HG03378 (cell line): ENCODE measurements at regions not wholly inside any gene's neighbourhood (a gene's known extent, or its start where the extent isn't known, plus 50 kb on each side); places are given as distances from the start of the nearest gene placed in this dataset.
"Not testable (repeated sequence)": the region's sequence is repeated elsewhere in the genome, so short reads cannot be mapped to it uniquely, and the experiment has no call there.

Experiments
- ATAC-seq: cut with Tn5 transposase; IDR thresholded peaks from one replicate; pipeline ENCODE4 v1.9.1; 2021; ENCODE audit warnings: mild to moderate bottlenecking, moderate library complexity; ENCODE audit not compliant: unreplicated experiment

DNA sequence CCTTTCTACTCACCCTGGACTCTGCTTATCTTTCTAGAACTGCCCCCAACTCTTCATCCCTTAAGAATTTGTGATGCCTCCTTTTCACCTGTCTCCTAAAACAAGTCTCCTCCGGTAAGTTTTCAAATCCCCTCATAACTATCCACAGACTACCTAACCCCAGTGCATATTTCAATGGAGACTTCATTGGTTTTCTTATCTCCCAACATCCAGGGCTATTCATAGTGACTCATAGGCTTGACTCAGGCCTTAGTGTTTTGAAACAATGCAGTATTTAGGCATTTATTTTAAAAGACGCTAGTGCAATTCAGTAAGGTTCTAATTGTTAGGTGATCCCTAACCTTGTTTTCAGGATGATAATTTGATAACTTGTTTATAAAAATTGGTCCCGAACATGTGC lies 399.2 kb downstream of the CPS1 start:
- ATAC-seq: no peak

DNA sequence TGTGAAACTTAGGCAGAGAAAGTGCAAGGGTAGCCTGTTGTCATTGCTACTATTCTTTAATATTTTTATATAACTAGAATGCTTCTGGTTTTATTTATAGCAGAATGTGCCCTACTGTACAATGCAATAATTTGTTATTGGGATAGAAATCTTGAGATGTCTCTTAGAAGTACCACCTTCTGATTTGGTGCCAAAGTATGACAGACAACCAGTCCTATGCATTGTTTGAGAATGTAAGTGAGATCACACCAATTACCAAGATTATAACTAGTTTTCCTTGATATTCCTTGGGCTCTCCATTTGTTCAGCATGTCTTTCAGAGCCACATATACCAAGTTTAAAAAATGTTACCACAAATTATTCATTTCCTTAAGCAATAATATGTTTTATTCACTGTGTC lies 399.7 kb downstream of the CPS1 start:
- ATAC-seq: no peak

DNA sequence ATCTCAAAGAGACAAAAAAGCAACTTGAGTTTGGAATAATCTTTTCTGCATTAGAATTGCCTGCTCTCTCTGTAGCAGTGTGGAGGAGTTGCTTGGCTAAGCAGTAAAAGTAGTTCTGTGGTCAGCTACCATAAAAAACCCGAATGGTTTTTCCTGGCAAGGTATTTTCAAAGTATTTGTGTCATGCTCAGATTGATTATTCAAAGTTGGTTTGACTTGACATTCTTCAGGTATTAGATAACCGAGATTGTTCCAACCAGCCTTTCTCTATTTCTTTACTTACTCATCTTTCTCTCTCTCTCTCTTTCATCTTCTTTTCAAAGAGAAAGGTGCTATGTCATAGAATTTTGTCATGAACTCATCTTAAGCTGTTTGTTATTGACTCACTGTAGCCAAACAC lies 404.9 kb downstream of the CPS1 start:
- ATAC-seq: no peak

DNA sequence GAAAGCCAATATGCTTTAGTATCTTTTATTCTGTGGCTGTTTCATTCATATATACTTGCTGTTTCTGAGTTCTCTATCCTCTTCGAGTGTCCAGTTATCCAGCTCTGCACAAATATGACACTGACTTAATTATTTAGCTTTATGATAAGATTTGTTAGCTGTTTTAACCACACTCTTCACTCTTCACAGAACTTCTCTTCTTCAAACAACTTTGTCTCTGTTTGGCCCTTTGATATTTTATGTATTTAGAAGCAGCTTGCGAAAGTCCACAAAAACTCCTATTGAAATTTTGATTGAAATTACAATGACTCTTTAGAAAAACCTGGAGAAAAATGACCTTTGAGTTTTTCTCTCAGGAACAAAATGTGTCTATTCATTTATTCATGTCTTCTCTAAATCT lies 407.0 kb downstream of the CPS1 start:
- ATAC-seq: no peak

DNA sequence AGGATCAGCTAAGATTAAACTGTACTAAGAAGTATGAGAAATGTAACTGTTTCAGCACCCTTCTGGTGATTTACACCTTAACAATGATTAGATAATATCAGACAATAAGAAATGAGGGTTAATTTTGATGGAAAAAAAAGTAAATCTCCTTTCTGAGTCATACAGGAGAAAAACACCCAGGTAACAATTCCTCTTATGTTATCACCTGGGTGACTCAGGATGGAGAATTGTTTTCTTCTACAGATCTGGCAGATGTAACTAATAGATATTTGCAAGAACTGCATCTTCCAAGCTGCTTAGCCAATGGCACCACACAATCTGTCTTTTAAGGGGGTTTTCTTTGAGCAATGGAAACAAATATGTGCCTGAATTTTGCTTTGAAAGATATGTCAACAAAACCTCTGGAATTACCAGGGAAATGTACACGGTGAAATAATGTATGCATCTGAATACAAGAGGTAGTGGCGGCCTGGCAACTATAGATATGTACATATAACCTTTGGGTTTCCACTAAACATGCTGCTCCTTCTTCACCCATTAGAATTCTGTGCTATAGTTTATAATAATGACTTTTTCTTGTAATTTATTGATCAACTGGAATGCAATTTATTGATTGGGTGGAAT lies 407.9 kb downstream of the CPS1 start:
- ATAC-seq: no peak

DNA sequence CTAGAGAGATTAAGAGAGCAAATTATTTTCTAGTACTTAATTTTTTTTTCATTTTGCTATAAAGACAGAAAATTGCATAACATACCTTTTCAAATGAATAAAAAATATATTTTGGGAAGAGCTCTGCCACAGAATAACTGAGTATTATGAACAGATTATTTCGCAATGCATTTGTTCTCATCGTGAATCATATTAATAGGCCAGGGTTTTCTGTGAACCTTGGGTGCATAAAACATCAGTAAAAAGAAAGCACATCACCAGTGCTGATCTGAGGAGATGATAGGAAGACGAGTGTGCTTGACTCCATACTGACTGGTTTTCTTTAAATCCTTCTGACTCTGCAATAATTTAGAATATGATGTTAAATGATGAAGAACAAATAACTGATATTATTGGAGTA lies 409.1 kb downstream of the CPS1 start:
- no peak for ATAC-seq

DNA sequence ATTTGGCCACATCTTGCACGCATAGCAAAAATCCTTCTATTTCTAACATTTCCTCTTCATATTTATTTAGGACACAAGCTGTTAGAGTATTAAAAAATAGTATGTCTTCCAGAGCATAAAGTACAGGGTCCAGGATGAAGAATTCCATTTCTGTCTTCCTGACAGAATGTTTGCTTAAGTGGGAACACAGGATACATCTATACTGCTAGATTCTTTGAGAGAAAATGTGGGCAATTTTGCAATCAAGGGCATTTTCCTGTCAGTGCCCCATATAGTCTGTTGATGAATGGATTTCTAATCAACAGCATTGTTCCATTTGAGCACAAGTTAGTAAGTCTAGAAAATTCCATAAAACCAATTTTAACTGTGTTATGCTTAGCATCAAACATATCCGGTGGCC lies 409.9 kb downstream of the CPS1 start:
- no peak for ATAC-seq

DNA sequence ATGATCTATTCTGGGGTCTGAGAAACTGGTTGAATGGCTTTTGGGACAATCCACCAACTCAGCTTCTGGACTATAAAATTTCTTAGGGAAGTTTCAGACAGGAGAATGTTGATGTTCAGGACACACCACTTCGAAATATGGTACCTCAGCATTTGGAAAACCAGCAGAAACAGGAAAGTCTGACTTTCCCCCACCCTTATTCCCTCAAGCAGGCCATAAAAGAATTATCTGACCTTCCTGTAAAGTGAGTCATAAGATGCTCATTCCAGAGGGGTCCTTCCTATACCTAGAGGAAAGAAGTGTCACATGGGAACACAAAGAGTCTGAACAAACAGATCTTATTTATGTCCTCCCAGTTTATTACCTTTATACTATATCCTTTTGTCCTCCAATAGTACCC lies 415.0 kb downstream of the CPS1 start:
- no peak for ATAC-seq

DNA sequence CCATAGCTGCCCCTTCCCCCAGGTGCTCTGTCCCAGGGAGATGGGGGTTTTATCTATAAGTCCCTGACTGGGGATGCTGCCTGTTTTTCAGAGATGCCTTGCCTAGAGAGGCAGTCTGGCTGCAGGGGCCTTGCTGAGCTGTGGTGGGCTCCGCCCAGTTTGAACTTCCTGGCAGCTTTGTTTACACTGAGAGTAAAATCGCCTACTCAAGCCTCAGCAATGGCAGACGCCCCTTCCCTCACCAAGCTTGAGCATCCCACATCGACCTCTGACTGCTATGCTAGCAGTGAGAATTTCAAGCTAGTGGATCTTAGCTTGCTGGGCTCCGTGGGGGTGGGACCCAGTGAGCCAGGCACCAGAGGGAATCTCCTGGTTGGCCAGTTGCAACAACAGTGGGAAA lies 430.4 kb downstream of the CPS1 start:
- ATAC-seq: not testable (repeated sequence)

DNA sequence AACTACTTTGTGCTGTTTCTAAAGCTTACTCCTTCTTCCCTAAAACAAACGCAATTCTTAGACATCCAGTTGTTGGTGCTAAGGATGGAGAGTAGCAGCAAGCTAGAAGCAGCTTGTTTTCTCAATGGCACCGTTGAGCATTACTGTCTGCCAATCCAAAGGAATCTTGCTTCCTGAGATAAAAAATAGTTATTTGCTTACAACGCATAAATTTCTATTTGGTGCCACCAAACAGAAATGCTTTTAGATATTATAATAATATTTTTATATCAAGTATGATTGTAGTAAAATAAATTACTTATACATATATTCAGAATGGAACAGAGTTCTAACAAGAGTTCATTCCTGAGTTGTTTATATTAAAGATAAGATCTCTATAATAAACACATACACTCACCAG lies 434.7 kb downstream of the CPS1 start:
- ATAC-seq: no peak

DNA sequence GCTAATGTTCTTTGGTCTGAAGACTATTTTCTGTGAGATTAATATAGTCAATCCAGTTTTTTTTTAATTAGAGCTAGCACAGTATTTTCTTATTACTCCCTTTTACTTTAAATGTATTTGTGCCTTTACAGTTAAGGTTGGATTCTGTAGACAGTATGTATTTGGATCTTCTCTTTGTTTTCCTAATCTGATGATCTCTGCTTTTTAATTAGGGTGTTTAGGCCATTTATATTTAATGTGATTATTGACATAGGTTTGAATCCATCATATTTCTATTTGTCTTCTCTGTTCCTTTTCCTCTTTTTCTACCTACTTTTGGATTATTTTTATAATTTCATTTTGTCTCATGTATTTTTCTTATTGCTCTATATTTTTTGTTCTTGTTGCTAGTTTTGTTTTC lies 437.7 kb downstream of the CPS1 start:
- ATAC-seq: no peak

DNA sequence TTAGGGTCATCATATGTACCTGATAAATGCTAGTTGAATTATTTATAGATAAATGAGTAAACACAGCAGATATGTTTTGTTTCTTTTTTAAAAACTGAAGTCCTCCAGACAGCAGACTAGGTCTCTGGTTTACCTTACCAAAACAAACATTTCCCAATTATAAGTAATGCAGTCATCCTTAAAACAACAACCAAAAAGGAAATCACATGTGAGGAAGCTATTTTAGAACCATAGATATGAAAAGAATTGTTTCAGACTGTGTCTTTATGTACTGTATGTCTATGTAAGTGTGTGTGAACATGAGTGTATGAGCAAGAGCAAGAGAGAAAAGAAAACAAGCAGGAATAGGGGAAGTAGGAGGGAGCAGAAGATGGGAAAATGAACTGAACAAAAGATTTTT lies 441.0 kb downstream of the CPS1 start:
- no peak for ATAC-seq

DNA sequence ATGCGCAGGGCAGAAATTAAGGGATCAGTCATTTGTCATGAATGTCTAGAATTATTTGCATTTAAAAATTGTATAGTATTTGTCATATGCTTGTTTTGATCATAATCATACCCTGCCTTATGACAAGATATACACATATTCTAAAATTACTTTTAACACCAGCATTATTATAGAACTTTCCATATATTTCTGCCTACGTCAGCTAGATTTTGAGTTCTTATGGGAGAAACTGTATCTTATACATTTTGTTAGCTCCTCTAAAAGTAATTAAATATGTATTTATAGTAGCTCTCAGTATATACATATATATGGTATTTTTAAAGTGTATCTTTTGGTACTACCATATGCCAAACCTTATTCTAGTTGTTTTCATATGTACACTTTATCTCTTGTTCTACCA lies 441.9 kb downstream of the CPS1 start:
- ATAC-seq: no peak

DNA sequence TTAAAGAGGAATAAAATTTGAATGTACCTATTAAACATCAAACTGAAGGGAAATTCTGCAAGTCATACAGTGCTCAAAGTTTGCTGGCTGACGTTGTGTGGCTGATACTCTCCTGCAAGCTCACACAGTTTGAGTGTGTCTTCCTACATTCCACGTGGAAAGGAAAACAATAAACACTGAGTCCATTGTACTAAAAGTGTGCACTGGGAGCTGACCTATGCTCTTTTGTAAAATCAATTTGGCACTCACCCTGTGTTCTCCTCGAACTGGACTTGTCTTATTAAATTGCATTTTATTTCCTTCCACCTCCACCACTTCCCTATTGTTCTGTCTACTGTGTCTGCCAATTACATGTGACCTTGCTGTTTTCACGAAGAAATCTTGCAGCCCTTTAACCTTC lies 458.0 kb downstream of the CPS1 start:
- ATAC-seq: no peak

DNA sequence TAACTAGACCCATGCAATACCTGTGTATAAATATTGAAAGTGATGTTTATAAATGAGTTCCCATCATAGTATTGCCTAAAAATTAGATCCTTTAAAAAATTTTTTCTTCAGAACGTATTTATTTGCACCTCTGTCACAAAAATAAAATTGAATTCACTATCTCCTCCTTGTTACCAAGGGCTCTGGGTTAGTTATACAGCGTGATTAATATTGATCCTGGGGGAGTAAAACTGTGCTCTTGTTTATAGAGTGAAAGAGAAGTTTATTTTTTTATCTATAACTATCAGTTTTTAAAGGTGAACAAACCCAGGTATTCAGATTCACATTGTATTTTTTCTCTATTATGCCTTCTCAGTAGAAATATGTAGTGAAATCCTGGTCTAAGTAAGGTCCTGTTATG lies 458.5 kb downstream of the CPS1 start:
- no peak for ATAC-seq

DNA sequence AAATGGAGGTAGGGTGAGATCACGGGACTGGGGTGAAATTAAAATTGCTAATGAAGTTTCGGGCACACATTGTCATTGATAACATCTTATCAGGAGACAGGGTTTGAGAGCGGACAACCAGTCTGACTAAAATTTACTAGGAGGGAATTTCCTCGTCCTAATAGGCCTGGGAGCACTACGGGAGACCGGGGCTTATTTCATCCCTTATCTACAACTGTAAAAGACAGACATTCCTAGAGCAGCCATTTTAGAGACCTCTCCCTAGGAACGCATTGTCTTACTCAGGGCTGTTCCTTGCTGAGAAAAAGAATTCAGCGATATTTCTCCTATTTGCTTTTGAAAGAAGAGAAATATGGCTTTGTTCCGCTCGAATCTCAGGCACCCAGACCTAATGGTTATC lies 468.7 kb downstream of the CPS1 start:
- not testable (repeated sequence) for ATAC-seq

DNA sequence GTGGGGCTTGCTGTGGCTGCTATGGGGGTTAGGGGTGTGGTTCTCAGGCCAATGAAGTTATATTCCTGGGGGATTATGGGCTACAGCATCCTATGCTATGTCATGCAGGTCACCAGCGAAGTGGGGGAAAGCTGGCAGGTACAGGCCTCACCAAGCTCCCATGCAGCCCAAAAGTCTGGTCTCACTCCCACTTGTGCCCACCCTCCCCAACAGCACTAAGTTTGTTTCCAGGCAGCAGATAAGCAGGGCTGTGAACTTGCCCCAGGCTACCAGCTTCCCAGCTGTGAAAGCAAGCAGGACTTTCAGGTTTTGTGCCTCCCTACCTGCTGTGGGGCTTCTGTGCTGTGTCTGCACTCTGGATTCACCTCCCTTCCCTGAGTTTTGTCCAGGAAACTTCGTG lies 469.7 kb downstream of the CPS1 start:
- ATAC-seq: no peak

DNA sequence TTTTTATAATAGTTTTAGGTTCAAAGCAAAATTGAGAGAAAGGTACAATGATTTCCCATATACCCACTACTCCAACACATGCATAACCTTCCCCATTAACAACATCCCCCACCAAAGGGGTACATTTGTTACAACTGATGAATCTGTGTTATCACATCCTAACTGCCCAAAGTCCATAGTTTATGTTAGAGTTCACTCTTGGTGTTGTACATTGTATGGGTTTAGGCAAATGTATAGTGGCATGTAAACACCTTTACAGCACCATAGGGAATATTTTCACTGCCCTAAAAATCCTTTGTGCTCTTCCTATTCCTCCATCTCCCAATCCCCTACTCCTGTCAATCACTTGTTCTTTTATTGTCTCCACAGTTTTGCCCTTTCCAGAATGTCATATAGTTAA lies 471.6 kb downstream of the CPS1 start:
- no peak for ATAC-seq

DNA sequence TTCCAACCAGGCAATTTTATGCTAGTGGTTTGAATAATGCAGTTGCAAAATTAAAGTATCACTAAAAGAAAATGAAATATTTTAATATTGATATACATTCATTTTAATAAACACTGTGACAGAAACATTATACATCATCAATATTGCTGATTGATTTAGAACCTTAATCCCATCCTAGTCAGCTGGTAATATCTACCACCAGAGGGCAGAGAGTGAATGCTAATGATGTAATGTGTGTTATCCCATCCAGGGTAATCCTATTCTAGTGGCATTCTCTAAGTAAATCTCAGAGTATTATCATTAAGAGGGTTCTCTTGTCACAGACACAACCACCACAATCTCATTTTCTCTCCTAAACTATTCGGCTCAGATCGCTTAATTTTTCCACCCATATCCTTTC lies 477.4 kb downstream of the CPS1 start:
- ATAC-seq: no peak

DNA sequence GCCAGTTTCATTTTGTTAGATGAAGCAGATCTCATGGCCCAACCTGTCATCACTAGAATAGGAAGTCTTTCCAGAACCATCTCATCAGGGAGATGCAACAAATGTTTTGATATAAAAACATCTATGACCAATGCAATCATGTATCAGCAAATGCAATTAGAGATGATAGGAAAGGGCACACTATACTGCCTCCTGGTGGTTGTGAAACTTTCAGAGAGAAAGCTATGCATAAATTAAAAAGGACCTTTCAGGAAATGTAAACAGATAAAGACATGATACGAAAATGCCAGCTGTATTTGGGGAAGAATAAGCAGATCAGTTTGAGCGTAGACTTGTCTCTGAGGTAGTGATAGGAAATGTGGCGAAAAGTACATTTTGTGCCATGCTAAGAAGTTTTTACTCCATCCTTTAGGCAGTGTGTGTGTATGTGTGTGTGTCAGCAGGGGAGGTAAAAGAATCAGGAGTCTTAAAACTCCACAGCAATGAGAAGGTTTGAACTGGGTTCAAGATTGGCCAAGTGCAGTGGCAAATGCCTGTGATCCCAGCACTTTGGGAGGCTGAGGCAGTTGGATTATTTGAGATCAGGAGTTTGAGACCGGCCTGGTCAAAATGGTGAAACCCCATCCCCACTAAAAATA lies 479.3 kb downstream of the CPS1 start:
- ATAC-seq: peak; percentile 46

DNA sequence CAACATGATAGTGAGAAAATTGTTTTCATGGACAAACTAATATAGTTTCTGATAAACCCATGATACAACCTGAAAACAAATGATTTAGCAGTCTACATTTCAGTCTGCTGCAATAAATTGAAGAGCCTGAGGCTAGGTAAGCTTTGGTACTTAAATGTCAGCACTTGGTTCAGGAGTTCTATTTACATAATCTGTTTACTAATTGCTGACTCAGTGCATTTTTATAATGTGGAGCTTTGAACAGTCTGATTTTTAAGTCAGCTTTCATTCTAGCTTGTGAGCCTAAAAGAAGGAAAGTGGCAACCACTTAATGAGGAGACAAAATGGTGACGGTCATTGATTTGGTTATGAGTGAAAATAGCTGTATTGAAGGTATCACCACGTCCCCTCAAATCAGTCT lies 488.6 kb downstream of the CPS1 start:
- no peak for ATAC-seq

DNA sequence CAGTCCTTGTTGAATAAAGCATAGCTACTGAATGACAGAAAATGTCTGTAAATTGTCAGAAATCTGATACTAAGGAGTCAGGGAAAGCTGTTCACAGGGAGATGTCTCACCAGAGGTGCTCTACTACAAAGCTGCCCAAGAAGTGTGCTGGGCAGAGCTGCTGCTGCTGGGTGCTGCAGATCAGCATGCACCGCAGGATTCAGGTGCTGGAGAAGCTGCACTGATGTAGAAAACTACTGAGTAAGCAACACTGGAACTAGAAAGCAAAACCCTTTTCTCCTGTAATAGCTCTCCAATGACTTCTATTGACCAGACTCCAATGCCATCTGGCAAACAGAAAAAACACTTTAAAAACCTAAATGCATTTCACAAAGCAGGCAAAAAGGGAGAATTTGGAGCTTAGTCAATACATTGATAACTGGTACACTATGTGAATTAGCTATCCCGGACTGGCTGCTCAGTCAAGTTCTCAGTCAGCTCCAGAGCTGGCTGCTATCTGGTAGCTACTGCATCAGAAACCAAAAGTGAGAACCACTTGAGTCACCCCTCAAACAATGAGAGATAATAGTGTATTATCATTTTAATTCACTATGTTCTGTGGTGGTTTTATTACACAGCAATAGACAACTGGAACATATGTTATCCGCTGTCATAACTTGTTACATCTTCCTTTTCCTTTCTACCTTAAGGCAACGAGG lies 493.1 kb downstream of the CPS1 start:
- no peak for ATAC-seq

DNA sequence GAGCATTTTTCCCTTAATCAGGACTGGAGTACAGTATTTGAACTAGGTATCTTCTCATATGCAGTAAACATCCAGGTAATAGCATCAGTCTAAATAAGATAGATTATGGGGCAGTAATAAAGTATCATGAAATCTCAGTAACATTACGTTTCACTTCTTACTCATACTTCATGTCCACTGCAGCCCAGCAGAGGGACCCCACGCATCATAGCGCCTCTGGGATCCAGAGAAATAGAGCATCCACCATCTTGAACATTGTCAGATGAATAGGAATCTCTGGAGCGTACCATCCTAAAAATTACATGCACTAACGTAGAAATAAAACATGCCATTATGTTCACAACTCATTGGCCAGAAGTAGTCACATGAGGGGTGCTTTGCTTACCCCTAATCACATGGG lies 499.0 kb downstream of the CPS1 start:
- ATAC-seq: no peak
